ENCODE measurements at regions not wholly inside any gene's neighbourhood (a gene's known extent, or its start where the extent isn't known, plus 50 kb on each side); places are given as distances from the start of the nearest gene placed in this dataset.
"Not testable (repeated sequence)": the region's sequence is repeated elsewhere in the genome, so short reads cannot be mapped to it uniquely, and the experiment has no call there.

DNA sequence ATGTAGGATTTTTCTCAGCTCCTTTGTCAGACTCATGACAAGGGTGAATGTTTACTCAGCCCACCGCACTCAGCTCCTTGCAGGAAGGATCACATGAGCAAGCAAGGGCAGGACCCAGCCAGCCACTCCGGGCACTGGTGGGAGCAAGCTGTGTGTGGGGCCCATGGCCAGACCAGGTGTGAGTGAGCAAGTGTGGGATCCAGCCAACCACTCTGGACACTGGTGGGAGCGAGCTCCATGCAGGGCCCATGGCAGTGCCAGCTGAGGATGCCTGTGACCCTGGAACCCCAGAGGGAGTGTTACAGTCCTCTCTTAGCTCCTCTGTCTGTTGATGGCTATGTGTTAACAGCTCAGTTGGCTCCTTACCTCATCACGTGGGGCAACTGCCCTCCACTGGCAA lies 2750.6 kb downstream of the PCDH7 start:
- DNase-seq (ENCODE audit: low spot score), result no peak

DNA sequence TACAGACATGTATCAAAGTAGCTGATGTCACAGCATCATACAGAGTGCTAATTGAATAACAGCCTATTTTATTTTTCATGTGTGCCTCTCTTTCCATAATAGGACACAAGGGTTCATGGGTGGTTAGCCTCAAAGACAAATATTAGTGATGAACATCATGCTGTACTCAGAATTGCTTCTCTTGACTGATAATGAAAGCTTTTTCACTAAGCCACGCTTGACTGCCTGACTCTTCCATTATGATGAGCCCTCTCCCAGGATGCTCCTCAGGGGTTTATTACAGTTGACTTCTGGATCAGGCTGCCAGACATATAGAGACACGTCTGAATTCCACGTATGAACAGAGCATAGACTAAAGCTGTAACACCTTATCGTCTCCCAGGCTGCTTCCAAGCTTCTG lies 2757.5 kb downstream of the PCDH7 start:
- DNase-seq (ENCODE audit: low spot score), result no peak

DNA sequence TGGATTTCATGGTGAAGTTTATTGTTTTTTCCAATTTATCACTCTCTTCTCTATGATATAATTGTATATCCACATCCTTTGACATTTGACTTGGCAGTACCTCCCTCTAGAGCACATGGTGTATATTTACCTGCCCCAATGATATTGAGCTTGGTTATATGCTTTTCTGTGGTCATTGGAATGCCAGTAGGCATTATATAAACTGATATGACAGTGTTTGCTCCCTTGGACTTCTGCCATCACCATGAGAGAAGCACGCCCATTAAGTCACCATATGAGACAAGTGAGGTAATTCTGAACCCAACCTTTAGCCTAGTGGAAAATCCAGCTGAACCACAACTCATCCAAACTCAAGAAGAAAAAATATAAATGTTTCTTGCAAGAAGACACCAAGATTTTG lies 2761.5 kb downstream of the ARAP2 start:
- DNase-seq (ENCODE audit: low spot score), result no peak

DNA sequence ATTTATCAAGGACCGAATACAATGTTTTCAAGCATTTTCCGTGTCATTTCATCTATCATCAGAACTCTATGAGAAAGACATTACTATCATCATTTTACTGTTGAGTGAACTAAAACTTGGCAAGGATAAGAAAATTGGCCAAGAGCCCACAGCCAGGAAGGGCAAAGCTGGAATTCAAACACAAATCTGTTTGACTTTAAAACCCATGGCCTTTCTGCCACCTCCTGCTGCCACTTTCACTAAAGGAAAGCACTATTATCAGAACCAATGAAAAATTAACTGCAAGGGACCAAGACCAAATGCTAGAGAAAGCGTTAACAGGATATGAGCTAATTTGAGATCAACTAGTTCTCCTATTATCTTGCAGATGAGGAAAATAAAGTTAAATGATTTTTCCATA lies 2759.2 kb downstream of the ARAP2 start:
- DNase-seq (ENCODE audit: low spot score), result no peak

DNA sequence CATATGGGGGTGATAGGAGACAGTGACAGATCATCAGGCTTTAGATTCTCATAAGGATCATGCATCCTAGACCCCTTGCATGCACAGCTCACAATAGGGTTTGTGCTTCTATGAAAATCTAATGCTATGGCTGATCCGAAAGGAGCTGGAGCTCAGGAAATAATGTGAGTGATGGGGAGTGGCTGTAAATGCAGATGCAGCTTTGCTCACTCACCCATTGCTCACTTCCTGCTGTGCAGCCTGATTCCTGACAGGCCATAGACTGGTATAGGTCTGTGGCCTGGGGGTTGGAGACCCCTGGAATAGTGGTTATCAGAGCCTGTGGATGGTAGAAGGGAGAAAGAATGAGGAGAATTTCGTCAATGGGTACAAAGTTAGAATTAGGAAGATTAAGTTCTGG lies 2751.1 kb downstream of the ARAP2 start:
- no peak for DNase-seq (ENCODE audit: low spot score)

DNA sequence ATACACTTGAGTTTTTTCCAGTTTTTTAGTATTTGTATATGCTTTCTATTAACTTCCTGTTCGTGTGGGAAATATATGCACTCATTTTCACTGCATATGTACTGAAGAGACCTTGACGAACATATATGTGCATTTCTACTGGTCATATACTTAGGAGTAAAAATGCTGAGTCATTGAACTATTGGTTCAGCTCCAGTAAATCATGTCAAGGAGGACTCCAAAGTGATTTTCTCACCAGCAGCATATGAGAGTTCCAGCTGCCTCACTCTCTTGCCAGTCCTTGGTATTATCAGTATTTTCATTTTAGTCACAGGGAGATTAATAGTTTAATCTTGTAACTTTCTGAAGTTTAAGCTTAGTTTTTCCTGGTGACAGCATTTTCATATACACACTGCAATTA lies 2750.2 kb downstream of the ARAP2 start:
- DNase-seq (ENCODE audit: low spot score), result no peak

DNA sequence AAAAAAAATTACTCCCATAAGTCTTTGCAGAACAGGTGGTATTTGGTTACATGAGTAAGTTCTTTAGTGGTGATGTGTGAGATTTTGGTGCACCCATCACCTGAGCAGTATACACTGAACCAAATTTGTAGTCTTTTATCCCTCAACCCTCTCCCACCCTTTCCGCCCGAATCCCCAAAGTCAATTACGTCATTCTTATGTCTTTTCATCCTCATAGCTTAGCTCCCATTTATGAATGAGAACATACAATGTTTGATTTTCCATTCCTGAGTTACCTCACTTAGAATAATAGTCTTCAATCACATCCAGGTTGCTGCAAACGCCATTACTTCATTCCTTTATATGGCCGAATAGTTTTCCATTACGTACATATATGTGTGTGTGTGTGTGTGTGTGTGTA lies 2742.7 kb downstream of the ARAP2 start:
- DNase-seq (ENCODE audit: low spot score), result not testable (repeated sequence)

DNA sequence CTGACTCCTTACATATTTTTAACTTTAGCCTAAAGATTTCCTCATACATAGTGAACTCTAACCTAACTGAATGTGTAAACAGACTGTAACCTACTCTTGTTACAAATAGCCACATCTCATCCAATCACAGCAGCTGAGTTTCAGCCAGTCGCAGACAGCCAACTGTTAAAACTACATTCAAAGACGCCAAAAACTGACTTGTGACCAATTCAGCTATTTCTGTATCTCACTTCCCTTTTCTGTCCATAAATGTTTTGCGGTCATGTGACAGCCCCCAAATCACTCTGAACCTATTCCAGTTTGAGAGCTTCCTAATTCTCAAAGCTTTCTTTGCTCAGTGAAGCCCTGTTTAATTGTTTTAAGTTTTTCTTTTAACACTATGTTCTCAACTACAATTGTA lies 2731.9 kb downstream of the ARAP2 start:
- no peak for DNase-seq (ENCODE audit: low spot score)

DNA sequence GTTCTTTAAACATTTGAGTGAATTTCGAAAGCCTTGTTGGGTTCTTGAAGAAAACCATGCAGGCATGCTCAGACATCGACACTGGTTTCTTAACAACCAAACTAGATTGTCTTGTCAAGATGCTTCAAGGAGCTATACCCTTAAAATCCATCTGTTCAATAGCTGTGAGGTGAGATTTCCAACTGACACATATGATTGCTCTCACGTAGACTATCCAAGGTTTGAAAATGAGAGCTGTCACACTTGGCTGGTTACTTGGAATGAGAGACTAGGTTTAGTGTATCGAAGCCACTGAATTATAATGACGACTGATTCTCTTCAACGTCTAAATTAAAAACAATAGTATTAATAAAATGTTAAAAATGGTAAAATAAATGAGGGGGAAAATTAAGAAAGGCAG lies 2725.5 kb downstream of the ARAP2 start:
- no peak for DNase-seq (ENCODE audit: low spot score)

DNA sequence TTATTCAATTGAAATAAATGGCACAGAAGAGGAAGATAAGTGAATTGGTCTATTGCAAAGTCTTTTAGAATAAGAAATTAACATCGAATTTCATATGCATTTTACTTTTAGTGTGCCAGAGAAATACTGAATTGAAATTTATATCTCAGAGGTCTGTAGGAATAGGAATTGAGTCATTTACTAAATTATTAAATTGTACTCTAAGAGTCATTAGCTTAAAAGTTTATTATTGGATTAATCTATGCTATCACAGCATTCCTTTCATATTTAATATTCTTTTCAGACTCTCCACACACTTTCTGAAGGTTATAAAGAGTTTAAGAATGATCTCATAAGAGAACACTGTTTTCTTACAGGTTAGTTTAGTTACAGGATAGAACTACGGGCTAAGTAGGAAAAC lies 2711.5 kb downstream of the ARAP2 start:
- DNase-seq (ENCODE audit: low spot score), result no peak

DNA sequence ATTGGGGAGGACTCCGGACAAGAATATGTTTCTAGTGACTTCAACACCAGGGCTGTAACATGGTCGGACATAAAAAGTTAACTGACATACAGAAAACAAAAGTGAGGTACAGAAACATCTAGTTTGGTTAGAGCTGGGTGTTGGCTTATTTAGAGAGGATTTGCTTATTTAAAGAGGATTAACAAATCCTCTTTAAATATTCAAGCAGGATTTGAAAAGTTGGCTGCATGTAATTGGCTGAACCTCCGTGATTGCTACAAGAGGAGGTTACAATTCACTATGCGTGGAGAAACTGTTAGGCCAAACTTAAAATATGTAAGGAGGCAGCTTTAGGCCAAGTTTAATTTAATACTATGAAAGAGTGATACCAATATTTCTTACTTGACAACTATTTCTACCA lies 2707.4 kb downstream of the ARAP2 start:
- no peak for DNase-seq (ENCODE audit: low spot score)

DNA sequence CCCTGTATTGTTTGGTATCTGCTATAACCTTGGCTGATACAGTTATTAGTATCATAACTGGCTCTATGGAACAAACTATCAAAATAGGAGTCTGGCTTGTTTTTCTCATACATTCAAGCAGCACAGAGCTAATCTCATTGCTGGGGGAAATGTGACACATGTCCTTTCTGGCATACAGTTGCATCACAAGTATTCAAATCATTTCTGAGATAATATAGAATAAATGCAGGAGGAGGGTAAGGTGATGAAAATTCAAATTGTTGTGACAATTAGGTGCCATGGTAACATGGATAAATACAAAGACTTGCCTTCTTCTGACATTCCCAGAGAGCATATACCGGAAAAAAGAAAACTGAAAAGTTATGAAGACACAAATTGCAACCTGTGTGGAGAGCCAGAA lies 2706.8 kb downstream of the ARAP2 start:
- no peak for DNase-seq (ENCODE audit: low spot score)

DNA sequence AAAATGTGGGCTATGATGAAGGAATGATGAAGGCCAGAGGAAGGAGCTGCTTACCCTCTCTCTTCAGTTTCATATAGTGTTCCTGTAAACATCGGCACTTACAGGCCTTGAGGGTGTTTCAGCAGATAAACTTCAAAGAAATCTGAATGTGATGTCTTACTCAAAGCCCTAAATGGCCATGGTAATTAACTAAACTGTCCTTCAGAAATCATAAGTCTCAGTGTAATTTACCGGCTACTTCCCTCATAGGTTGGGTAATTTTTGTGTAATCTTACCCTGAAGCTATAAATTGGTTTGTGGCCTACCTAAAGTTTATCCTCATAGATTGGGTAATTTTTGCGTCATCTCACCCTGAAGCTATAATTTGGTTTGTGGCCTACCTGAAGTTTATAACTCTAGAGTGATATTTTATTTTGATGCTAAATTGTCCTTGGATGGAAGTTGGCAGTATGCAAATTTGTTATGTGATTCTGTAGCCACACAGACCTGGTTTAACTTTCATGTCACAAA lies 2700.3 kb downstream of the ARAP2 start:
- DNase-seq (ENCODE audit: low spot score), result no peak

DNA sequence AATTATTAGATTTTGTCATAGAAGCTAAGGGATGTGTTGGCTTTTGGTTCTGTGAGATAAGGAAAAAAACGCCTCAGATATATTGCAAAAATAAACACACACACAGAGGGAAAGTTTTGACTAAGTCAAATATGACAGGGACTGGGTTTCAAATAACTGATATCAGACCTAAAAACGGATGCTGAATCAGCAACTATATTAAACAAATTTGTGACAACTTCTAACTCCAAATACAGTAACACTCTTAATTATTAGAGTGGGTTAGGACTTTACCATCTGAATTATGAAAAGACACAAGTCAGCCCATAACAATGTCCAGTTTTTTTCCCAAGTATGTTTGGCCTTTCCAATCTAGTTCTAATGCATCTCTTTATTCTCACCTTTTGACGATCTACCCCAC lies 2693.1 kb downstream of the ARAP2 start:
- no peak for DNase-seq (ENCODE audit: low spot score)

DNA sequence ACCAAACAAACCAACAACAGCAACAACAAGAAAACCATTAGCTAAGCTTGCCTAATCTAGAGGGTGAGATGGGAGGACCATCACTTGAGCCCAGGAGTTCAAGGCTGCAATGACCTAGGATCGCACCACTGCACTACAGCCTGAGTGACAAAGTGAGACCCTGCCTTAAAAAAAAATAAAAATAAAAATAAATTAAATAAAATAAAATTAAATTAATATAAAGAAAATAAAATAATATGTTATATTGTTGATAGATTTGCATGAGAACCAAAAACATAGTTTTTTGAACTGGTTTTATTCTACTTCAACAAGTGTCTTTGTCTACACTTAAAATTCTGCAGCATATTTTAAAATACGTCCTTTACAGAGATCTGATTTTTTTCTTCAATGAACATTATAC lies 2683.1 kb downstream of the ARAP2 start:
- no peak for DNase-seq (ENCODE audit: low spot score)

DNA sequence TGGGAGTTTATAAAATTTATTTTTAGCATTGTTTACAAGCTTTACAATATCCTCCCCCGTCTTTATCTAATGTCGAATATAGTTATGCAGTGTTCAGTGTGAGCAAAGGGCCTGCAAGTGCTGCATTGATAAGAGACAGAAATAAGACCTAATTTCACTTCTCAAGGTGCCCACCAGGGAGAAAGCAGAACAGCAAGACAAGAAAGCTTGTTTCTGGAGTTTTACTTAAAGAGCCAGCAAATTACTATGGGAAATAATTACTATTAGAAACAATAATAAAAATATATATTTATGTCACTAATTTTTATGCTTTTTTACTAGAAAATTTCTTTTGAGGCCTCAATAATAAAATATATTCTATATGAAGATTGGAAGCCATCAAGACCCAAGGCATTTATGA lies 2677.7 kb downstream of the ARAP2 start:
- DNase-seq (ENCODE audit: low spot score), result no peak

DNA sequence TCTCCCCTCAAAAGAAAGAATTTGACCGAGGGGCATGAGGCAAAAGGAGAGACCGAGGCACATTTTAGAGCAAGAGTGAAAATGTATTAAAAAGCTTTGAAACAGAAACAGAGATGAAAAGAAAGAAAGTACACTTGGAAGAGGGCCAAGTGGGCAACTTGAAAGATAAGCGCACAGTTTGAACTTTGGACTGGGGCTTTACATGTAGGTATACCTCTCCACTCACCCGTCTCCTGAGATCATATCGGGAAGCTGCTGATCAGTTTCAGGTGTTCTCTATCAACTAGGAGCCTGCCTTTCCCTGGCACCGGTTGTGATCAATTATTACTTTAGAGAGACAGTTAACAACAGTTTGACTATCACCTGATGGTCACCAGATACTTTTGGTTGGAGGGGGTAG lies 2666.5 kb downstream of the ARAP2 start:
- no peak for DNase-seq (ENCODE audit: low spot score)

DNA sequence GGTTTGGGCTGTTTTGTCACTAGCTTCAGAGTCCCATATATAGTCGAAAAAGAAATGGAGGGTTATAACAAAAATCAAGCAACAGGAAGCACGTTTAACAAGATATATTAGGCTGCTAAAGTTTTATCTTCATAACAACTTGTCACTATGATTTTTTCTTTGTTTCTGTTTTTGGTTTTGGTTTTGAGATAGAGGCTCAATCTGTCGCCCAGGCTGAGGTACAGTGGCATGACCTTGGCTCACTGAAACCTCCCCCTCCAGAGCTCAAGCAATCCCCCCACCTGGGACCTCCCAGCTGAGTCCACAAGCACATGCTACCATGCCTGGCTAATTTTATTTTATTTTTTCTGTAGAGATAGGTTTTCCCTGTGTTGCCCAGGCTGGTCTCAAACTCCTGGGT lies 2664.4 kb downstream of the ARAP2 start:
- no peak for DNase-seq (ENCODE audit: low spot score)

DNA sequence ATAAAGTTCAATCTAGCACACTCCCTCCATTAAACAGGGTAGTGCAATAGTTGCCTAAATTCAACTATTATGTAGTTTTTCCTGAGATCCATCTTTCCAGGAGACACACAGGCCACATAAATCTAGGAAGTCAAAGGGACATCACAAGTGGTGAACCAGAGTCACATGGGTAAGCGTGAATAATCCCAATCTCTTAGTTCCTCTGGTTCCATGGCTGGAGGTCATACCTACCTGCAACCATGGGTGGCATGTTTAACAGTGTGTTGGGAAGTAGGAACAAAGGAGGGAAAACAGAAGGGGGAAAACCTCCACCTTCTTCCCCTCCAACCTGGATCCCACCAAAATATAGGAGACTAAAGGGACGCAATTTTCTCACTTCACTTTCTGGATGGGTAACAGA lies 2651.6 kb downstream of the ARAP2 start:
- no peak for DNase-seq (ENCODE audit: low spot score)

DNA sequence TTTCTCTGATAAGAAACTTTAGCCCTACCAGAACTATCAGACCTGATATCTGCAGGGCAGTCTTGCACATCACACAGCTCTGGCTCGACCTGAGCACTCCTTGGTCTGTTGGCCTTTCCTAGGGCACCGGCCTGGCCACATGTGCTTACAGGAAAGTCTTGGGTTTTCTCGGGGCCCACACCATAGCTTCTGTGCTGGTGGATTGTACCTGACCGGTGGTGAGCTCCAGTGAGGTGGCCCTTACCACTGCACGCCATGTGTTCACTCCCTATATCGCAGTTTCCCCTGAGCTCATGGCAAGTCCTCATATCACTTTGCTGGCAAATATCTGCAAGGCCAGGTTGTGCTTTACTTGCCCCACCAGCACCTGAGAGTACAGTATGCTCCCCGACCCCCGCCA lies 2637.4 kb downstream of the ARAP2 start:
- DNase-seq (ENCODE audit: low spot score), result no peak

DNA sequence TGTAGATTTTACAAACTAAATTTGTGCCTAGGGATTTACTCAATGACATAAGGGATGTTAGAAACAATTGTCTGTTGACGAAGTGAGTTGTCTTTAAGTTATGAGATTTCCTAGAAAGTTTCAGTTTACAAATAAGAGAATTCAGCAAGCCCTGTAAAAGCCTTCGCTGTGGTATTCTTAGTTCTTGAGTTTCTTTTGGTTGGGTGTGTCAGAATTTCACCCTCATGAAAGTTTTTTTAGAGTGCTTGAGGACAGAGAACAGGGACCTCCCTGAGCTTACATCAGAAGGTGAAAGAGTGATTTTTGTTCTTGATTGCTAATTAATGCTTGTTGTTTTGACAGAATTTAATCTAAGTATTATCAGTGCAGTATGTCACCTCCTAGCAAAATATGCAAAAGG lies 2628.2 kb downstream of the ARAP2 start:
- DNase-seq (ENCODE audit: low spot score), result no peak

DNA sequence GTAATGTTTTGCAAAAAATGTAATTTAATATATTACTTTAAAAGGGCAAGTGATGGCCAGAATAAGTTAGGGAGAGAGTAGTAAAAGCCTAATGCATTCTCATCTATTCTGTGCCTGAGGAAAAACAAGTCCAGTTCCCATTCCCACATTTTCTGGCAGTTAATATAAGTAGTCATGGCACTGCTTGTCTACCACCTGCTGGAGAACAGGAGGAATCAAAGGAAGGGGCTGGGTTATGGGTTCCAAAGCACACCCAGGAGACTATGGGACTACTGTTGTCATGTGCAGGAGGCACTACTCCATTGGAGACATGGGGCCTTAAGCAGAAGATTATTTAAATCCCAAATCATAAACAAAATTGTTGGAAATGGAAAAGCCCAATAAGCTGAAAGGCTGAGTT lies 2618.6 kb downstream of the ARAP2 start:
- no peak for DNase-seq (ENCODE audit: low spot score)

DNA sequence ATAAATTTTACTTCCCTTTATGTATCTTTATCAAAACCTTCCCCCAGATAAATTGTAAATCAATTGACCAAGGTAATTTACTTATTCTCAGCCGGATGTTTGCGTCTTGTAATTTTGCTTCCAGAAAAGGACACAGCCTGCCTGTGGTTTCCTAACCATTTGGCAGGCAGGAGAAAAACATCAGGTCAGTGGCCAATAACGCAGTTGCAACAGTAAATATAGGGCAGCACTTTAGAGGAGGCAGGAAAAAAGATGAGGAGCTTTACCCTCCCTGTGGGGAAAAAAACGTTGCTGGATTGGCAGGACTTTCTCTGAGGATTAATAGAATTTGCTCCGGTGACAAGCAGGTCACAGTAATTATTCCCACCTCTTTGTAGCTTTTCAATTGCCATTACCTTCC lies 2618.1 kb downstream of the ARAP2 start:
- no peak for DNase-seq (ENCODE audit: low spot score)

DNA sequence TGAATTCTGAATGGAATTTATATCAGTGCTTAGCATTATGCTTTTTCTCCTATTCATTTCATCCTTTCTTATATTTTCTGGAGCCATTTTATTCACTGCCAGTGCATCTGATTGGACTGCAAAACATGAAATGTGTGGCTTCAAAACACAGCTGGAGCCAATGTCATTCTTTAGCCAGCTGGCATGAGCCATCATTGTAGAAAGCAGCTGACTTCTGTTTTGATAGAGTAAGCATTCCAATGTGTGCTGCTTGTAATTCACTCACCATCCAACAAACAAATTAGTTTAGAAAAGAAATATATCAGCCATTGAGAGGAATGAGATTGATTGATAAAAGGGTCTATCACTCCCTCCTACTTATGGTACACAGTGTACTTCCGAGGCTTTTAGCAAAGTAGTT lies 2616.0 kb downstream of the ARAP2 start:
- DNase-seq (ENCODE audit: low spot score), result no peak

DNA sequence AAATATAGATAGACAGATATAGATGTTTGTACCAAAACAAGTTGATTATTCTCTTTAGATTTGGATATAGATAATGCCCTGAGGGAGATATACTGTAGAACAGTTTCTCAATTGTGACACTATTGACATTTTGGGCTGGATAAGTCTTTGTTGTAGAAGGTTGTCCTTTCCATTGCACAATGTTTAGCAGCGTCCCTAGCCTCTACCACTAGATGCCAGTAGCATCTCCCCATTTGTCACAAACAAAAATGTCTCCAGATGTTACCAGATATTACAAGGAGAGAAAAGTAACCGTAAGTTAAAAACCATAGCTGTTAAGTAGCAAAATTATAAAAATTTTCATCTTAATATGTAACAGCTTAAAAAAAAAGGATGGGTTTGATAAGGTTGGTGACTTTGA lies 2595.3 kb downstream of the ARAP2 start:
- DNase-seq (ENCODE audit: low spot score), result no peak
